H9 (cell line): ENCODE measurements at regions not wholly inside any gene's neighbourhood (a gene's known extent, or its start where the extent isn't known, plus 50 kb on each side); places are given as distances from the start of the nearest gene placed in this dataset.

Experiments
- DNase-seq: peaks from one replicate; pipeline ENCODE4 v3.0.0-alpha.2; 2017
- H2AFZ ChIP-seq: one replicate; pipeline ENCODE4 v1.6.1; 2013; ENCODE audit warnings: mild to moderate bottlenecking, low read length, control low read depth, moderate library complexity
- H2AK5ac ChIP-seq: 2 replicates; pipeline ENCODE4 v1.6.1; 2013; ENCODE audit warnings: low read length, control low read depth, mixed read lengths; ENCODE audit not compliant: insufficient read length
- H2BK120ac ChIP-seq: one replicate; pipeline ENCODE4 v1.6.1; 2013; ENCODE audit warnings: low read depth, mild to moderate bottlenecking, low read length, control low read depth, inconsistent platforms; ENCODE audit not compliant: poor library complexity, severe bottlenecking
- H2BK12ac ChIP-seq: 2 replicates; pipeline ENCODE4 v1.6.1; 2013; ENCODE audit warnings: low read length, control low read depth, mixed read lengths, low read depth; ENCODE audit not compliant: insufficient read length
- H2BK15ac ChIP-seq: 2 replicates; pipeline ENCODE4 v1.6.1; 2013; ENCODE audit warnings: low read depth, low read length, control low read depth
- H2BK20ac ChIP-seq: one replicate; pipeline ENCODE4 v1.6.1; 2013; ENCODE audit warnings: low read depth, mild to moderate bottlenecking, low read length, control low read depth, inconsistent platforms; ENCODE audit not compliant: poor library complexity, severe bottlenecking
- H2BK5ac ChIP-seq: 2 replicates; pipeline ENCODE4 v1.6.1; 2013; ENCODE audit warnings: low read length, control low read depth, mixed read lengths; ENCODE audit not compliant: insufficient read length
- H3K14ac ChIP-seq: 2 replicates; pipeline ENCODE4 v1.6.1; 2013; ENCODE audit warnings: low read length, control low read depth; ENCODE audit not compliant: insufficient read depth
- H3K18ac ChIP-seq: 2 replicates; pipeline ENCODE4 v1.6.1; 2013; ENCODE audit warnings: low read depth, mild to moderate bottlenecking, mixed read lengths, low read length, control low read depth; ENCODE audit not compliant: insufficient read length
- H3K23ac ChIP-seq: 2 replicates; pipeline ENCODE4 v1.6.1; 2013; ENCODE audit warnings: low read length, control low read depth, mixed read lengths, low read depth; ENCODE audit not compliant: insufficient read length
- H3K23me2 ChIP-seq: 2 replicates; pipeline ENCODE4 v1.6.1; 2013; ENCODE audit warnings: low read depth, mild to moderate bottlenecking, mixed read lengths, low read length, control low read depth; ENCODE audit not compliant: insufficient read length, poor library complexity, severe bottlenecking
- H3K27ac ChIP-seq: 2 replicates; pipeline ENCODE4 v1.5.1; 2013; ENCODE audit warnings: low read length, control low read depth, mixed read lengths, low read depth; ENCODE audit not compliant: insufficient read length
- H3K27me3 ChIP-seq: 2 replicates; pipeline ENCODE4 v1.6.1; 2013; ENCODE audit warnings: low read length, control low read depth, inconsistent platforms; ENCODE audit not compliant: insufficient read depth
- H3K4ac ChIP-seq: 2 replicates; pipeline ENCODE4 v1.6.1; 2013; ENCODE audit warnings: low read depth, mild to moderate bottlenecking, control low read depth, inconsistent platforms, low read length, moderate library complexity
- H3K4me1 ChIP-seq: 2 replicates; pipeline ENCODE4 v1.6.1; 2013; ENCODE audit warnings: low read length, control low read depth, inconsistent platforms; ENCODE audit not compliant: insufficient read depth
- H3K4me2 ChIP-seq: 2 replicates; pipeline ENCODE4 v1.6.1; 2013; ENCODE audit warnings: low read length, control low read depth, mixed read lengths; ENCODE audit not compliant: insufficient read length, insufficient read depth
- H3K56ac ChIP-seq: 2 replicates; pipeline ENCODE4 v1.6.1; 2013; ENCODE audit warnings: low read depth, mild to moderate bottlenecking, mixed read lengths, low read length, control low read depth; ENCODE audit not compliant: insufficient read length
- H3K79me1 ChIP-seq: 2 replicates; pipeline ENCODE4 v1.6.1; 2013; ENCODE audit warnings: low read depth, mild to moderate bottlenecking, moderate library complexity, low read length, control low read depth, inconsistent platforms; ENCODE audit not compliant: insufficient read depth, poor library complexity, severe bottlenecking
- H3K79me2 ChIP-seq: 2 replicates; pipeline ENCODE4 v1.6.1; 2013; ENCODE audit warnings: low read length, control low read depth, inconsistent platforms; ENCODE audit not compliant: insufficient read depth
- H3K9ac ChIP-seq: 2 replicates; pipeline ENCODE4 v1.6.1; 2013; ENCODE audit warnings: low read length, control low read depth, mixed read lengths; ENCODE audit not compliant: insufficient read length; ENCODE audit errors: extremely low read depth
- H3K9me3 ChIP-seq: one replicate; pipeline ENCODE4 v1.6.1; 2013; ENCODE audit warnings: low read depth, low read length, inconsistent platforms; ENCODE audit not compliant: control insufficient read depth
- H3T11ph ChIP-seq: one replicate; pipeline ENCODE4 v1.6.1; 2013; ENCODE audit warnings: mild to moderate bottlenecking, low read length, control low read depth, inconsistent platforms
- H4K20me1 ChIP-seq: one replicate; pipeline ENCODE4 v1.6.1; 2013; ENCODE audit not compliant: control insufficient read depth, insufficient read length, insufficient read depth
- H4K5ac ChIP-seq: 2 replicates; pipeline ENCODE4 v1.6.1; 2013; ENCODE audit warnings: low read depth, mild to moderate bottlenecking, mixed read lengths, low read length, control low read depth; ENCODE audit not compliant: insufficient read length
- H4K8ac ChIP-seq: replicated peaks from 2 replicates; pipeline ENCODE4 v1.6.1; 2013; ENCODE audit warnings: low read length, control low read depth, mixed read lengths, low read depth; ENCODE audit not compliant: insufficient read length
- H4K91ac ChIP-seq: 2 replicates; pipeline ENCODE4 v1.6.1; 2013; ENCODE audit warnings: low read depth, mild to moderate bottlenecking, moderate library complexity, mixed read lengths, low read length, control low read depth; ENCODE audit not compliant: insufficient read length
- H3K27ac Mint-ChIP-seq, 3 experiments: 2 replicates in 2 of 3; 3 replicates in 1 of 3; pipeline ENCODE4 v1.8.0; 2020 to 2021; ENCODE audit warnings: mixed read lengths in 3 of 3, mild to moderate bottlenecking in 1 of 3, moderate library complexity in 1 of 3
- H3K27me3 Mint-ChIP-seq: 2 replicates; pipeline ENCODE4 v1.8.0; 2021; ENCODE audit warnings: low read depth, mild to moderate bottlenecking, moderate library complexity, mixed read lengths
- H3K36me3 Mint-ChIP-seq, 3 experiments: 2 replicates in 2 of 3; 3 replicates in 1 of 3; pipeline ENCODE4 v1.8.0; 2020 to 2021; ENCODE audit warnings: low read depth in 3 of 3, mixed read lengths in 3 of 3; ENCODE audit not compliant: insufficient read depth in 1 of 3
- H3K4me1 Mint-ChIP-seq, 2 experiments: 2 replicates each; pipeline ENCODE4 v1.8.0; 2020; ENCODE audit warnings: mixed read lengths in 2 of 2
- H3K4me3 Mint-ChIP-seq, 2 experiments: 2 replicates in 1 of 2; 3 replicates in 1 of 2; pipeline ENCODE4 v1.8.0; 2020 to 2021; ENCODE audit warnings: mild to moderate bottlenecking in 2 of 2, mixed read lengths in 2 of 2, moderate library complexity in 1 of 2
- H3K9me3 Mint-ChIP-seq, 2 experiments: 2 replicates in 1 of 2; 3 replicates in 1 of 2; pipeline ENCODE4 v1.8.0; 2020; ENCODE audit warnings: mild to moderate bottlenecking in 2 of 2, mixed read lengths in 2 of 2, moderate library complexity in 1 of 2
- WGBS: extraction: QIAGEN DNeasy Blood & Tissue Kit; methylation state at CpG from one replicate; pipeline ENCODE4 v1.1.7; 2013; ENCODE audit warnings: missing lambda C conversion rate, low lambda C conversion rate, mixed read lengths; ENCODE audit not compliant: insufficient read length; ENCODE audit errors: extremely low coverage; 5-methylcytosine and 5-hydroxymethylcytosine counted together
- TF ChIP-seq, protein P1 (sequence below): fragments of 200-600 bp; sonication (generic); conservative IDR thresholded peaks from 3 replicates; pipeline ENCODE4 v1.8.0; 2021; ENCODE audit warnings: antibody characterized with exemption, mild to moderate bottlenecking

DNA sequence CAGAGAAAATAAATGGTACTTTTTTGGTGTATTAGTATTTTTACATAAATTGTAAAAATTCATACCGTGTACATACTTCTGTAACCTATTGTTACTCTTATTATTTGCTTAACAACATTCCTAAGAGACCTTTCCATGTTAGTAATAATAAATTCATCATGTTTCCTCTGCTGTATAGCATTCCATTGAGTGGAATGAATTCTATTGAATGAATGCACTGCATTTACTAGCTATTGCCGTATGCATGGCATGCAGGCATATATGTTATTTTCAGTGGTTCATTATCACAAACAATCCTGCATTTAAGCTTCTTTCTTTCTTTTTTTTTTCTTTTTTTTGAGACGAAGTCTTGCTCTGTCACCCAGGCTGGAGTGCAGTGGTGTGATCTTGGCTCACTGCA lies 137.6 kb upstream of the TBX3 start:
- H4K8ac ChIP-seq = no peak overlapping the region
- H3K4me1 ChIP-seq = no peaks in the 10 kb centered on the region
- H2AK5ac ChIP-seq = no peak overlapping the region
- H2BK120ac ChIP-seq = no peak overlapping the region
- H3K4me2 ChIP-seq = no peak overlapping the region
- no peak overlapping the region for H3K14ac ChIP-seq
- H3K18ac ChIP-seq = no peak overlapping the region
- no peak overlapping the region for H3K27ac Mint-ChIP-seq
- H3K4me1 Mint-ChIP-seq = 0 out of 4 replicates have a peak, but pooled peaks cover 3% of the 10 kb centered on the region in 2 experiments
- no peak overlapping the region for H2AFZ ChIP-seq
- no peaks in the 10 kb centered on the region for H3K27me3 ChIP-seq
- H3K56ac ChIP-seq = no peak overlapping the region
- no peak overlapping the region for H4K91ac ChIP-seq
- TF ChIP-seq, protein P1, sequence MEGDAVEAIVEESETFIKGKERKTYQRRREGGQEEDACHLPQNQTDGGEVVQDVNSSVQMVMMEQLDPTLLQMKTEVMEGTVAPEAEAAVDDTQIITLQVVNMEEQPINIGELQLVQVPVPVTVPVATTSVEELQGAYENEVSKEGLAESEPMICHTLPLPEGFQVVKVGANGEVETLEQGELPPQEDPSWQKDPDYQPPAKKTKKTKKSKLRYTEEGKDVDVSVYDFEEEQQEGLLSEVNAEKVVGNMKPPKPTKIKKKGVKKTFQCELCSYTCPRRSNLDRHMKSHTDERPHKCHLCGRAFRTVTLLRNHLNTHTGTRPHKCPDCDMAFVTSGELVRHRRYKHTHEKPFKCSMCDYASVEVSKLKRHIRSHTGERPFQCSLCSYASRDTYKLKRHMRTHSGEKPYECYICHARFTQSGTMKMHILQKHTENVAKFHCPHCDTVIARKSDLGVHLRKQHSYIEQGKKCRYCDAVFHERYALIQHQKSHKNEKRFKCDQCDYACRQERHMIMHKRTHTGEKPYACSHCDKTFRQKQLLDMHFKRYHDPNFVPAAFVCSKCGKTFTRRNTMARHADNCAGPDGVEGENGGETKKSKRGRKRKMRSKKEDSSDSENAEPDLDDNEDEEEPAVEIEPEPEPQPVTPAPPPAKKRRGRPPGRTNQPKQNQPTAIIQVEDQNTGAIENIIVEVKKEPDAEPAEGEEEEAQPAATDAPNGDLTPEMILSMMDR = no peak
- no peaks in the 10 kb centered on the region for H4K20me1 ChIP-seq
- H3K79me1 ChIP-seq = no peaks in the 10 kb centered on the region
- H3K79me2 ChIP-seq = no peaks in the 10 kb centered on the region
- H3K9me3 ChIP-seq = no peaks in the 10 kb centered on the region
- H3K23me2 ChIP-seq = no peaks in the 10 kb centered on the region
- H2BK12ac ChIP-seq = no peak overlapping the region
- H3K9me3 Mint-ChIP-seq = 0 out of 5 replicates have a peak, but pooled peaks cover 0 to 2% of the 10 kb centered on the region in 2 experiments
- DNase-seq = no peak
- no peak overlapping the region for H3K23ac ChIP-seq
- H2BK5ac ChIP-seq = no peak overlapping the region
- no peak overlapping the region for H4K5ac ChIP-seq
- no peak overlapping the region for H3K4me3 Mint-ChIP-seq
- H3K27ac ChIP-seq = no peak overlapping the region
- H2BK15ac ChIP-seq = no peak overlapping the region
- H3T11ph ChIP-seq = no peak overlapping the region
- WGBS = no CpG with 5 or more reads among the region's 3 CpGs
- peaks cover 6% of the 10 kb centered on the region; the same call in 1 of the 2 replicates for H3K27me3 Mint-ChIP-seq
- no peaks in the 10 kb centered on the region for H3K36me3 Mint-ChIP-seq
- H3K4ac ChIP-seq = no peak overlapping the region
- no peak overlapping the region for H2BK20ac ChIP-seq
- H3K9ac ChIP-seq = no peak overlapping the region
